ENCODE measurements at regions not wholly inside any gene's neighbourhood (a gene's known extent, or its start where the extent isn't known, plus 50 kb on each side); places are given as distances from the start of the nearest gene placed in this dataset.

- no peak overlapping the region for H3K4me3 ChIP-seq (replicated peaks; ENCODE audit: low read depth, low read length)
- no peak for TF ChIP-seq CTCF (IDR thresholded peaks at IDR 0.05; ENCODE audit: low read depth, low read length, missing control alignments)
- DNase-seq (ENCODE audit: extremely low read depth, low read depth), result no peak
These were observed 194.0 kb upstream of the SLITRK3 start for GRCh38 chr3:165390166-165390565.

DNA sequence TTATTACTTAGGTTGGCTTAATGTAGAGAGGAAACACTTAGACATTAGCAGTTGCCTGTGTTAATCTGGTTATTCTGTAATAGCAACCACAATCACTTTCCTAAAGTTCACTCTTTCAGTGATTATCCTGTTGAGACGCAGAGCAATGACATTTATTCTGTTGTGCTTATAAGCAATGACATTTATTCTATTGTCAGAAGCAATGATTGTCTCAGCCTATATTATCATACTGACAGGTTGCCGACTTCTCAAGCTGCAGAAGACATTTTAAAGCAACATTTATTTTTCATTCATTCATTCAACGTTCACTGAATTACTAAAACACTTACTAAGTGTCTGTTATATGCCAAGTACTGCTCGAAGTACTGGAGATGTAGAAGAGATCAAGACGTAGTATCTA, 193.5 kb upstream of the SLITRK3 start:
- H3K4me3 ChIP-seq (replicated peaks; ENCODE audit: low read depth, low read length), result no peak overlapping the region
- no peak for DNase-seq (ENCODE audit: extremely low read depth, low read depth)
- no peak for TF ChIP-seq CTCF (IDR thresholded peaks at IDR 0.05; ENCODE audit: low read depth, low read length, missing control alignments)

DNA sequence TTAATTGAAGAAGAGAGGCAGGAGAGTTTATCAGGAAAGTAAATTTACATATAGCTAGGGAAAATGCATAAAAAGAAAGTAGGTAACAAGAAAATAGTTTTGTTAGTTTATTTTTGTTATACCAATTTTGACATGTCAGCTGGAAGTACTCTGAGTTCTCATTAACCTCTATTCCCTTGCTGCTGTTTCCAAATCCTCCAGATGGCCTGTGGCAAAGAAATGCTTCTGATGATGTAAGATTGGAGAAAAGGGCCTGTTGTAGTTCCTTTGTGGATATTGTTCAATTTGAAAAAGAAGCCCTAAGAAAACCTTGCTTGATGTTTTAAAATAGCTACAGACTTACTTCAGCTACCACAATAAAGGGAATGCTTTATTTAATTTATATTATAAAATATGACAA, 192.9 kb upstream of the SLITRK3 start:
- no peak for DNase-seq (ENCODE audit: extremely low read depth, low read depth)
- H3K4me3 ChIP-seq (replicated peaks; ENCODE audit: low read depth, low read length), result no peak overlapping the region

GRCh38 chr3:165383381-165383780, 187.2 kb upstream of the SLITRK3 start:
- no peak for DNase-seq (ENCODE audit: extremely low read depth, low read depth)
- no peak overlapping the region for H3K4me3 ChIP-seq (replicated peaks; ENCODE audit: low read depth, low read length)
- no peak for TF ChIP-seq CTCF (IDR thresholded peaks at IDR 0.05; ENCODE audit: low read depth, low read length, missing control alignments)

More for the DNA sequence above, 192.9 kb upstream of the SLITRK3 start:
- no peak for TF ChIP-seq CTCF (IDR thresholded peaks at IDR 0.05; ENCODE audit: low read depth, low read length, missing control alignments)

GRCh38 chr3:165382672-165383071, 186.5 kb upstream of the SLITRK3 start:
- DNase-seq (ENCODE audit: extremely low read depth, low read depth), result no peak
- no peak for TF ChIP-seq CTCF (IDR thresholded peaks at IDR 0.05; ENCODE audit: low read depth, low read length, missing control alignments)
- no peak overlapping the region for H3K4me3 ChIP-seq (replicated peaks; ENCODE audit: low read depth, low read length)

DNA sequence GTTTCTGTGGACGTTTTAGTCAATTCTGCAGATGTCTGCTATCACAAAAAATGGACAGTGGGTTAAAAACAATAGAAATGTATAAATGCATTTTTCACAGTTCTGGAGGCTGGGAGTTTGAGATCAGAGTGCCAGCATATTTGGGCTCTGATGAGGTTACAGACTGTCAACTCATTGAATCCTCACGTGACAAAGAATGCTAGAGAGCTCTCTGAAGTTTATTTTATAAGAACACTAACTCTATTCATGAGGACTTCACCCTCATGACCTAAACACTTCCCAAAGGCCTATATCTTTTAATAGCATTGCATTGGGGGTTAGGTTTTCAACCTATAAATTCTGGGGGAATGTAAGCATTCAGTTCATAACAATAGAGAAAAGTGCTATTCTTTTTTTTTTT, 182.6 kb upstream of the SLITRK3 start:
- TF ChIP-seq CTCF (IDR thresholded peaks at IDR 0.05; ENCODE audit: low read depth, low read length, missing control alignments), result no peak
- H3K4me3 ChIP-seq (replicated peaks; ENCODE audit: low read depth, low read length), result no peak overlapping the region
- DNase-seq (ENCODE audit: extremely low read depth, low read depth), result no peak

- DNase-seq (ENCODE audit: extremely low read depth, low read depth), result no peak
- H3K4me3 ChIP-seq (replicated peaks; ENCODE audit: low read depth, low read length), result no peak overlapping the region
- no peak for TF ChIP-seq CTCF (IDR thresholded peaks at IDR 0.05; ENCODE audit: low read depth, low read length, missing control alignments)
These were observed 162.8 kb upstream of the SLITRK3 start for GRCh38 chr3:165359005-165359404.
